ENCODE measurements at regions not wholly inside any gene's neighbourhood (a gene's known extent, or its start where the extent isn't known, plus 50 kb on each side); places are given as distances from the start of the nearest gene placed in this dataset.

GRCh38 chr12:42766026-42766425 is 176.5 kb upstream of the PRICKLE1 start:
- no peak for TF ChIP-seq CTCF (IDR thresholded peaks at IDR 0.05; ENCODE audit: insufficient read depth, low read length)
- no peak overlapping the region for H3K4me3 ChIP-seq (ENCODE audit: low read depth, low read length)
- DNase-seq (ENCODE audit: low read depth): no peak

- H3K4me3 ChIP-seq (ENCODE audit: low read depth, low read length): no peak overlapping the region
- TF ChIP-seq CTCF (IDR thresholded peaks at IDR 0.05; ENCODE audit: insufficient read depth, low read length): no peak
- DNase-seq (ENCODE audit: low read depth): no peak
These were observed 174.1 kb upstream of the PRICKLE1 start for GRCh38 chr12:42763682-42764081.

- TF ChIP-seq CTCF (IDR thresholded peaks at IDR 0.05; ENCODE audit: insufficient read depth, low read length): no peak
- DNase-seq (ENCODE audit: low read depth): no peak
- H3K4me3 ChIP-seq (ENCODE audit: low read depth, low read length): no peak overlapping the region
These were observed 172.9 kb upstream of the PRICKLE1 start for GRCh38 chr12:42762395-42762925.

- DNase-seq (ENCODE audit: low read depth): peak; percentile 84
- H3K4me3 ChIP-seq (ENCODE audit: low read depth, low read length): no peak overlapping the region
- no peak for TF ChIP-seq CTCF (IDR thresholded peaks at IDR 0.05; ENCODE audit: insufficient read depth, low read length)
These were observed 172.2 kb upstream of the PRICKLE1 start for GRCh38 chr12:42761601-42762350.

- no peak overlapping the region for H3K4me3 ChIP-seq (ENCODE audit: low read depth, low read length)
- DNase-seq (ENCODE audit: low read depth): no peak
- TF ChIP-seq CTCF (IDR thresholded peaks at IDR 0.05; ENCODE audit: insufficient read depth, low read length): no peak
These were observed 171.5 kb upstream of the PRICKLE1 start for GRCh38 chr12:42761086-42761485.

- no peak for DNase-seq (ENCODE audit: low read depth)
- no peak for TF ChIP-seq CTCF (IDR thresholded peaks at IDR 0.05; ENCODE audit: insufficient read depth, low read length)
- no peak overlapping the region for H3K4me3 ChIP-seq (ENCODE audit: low read depth, low read length)
These were observed 171.0 kb upstream of the PRICKLE1 start for GRCh38 chr12:42760550-42760949.
